ENCODE measurements at regions not wholly inside any gene's neighbourhood (a gene's known extent, or its start where the extent isn't known, plus 50 kb on each side); places are given as distances from the start of the nearest gene placed in this dataset.

DNA sequence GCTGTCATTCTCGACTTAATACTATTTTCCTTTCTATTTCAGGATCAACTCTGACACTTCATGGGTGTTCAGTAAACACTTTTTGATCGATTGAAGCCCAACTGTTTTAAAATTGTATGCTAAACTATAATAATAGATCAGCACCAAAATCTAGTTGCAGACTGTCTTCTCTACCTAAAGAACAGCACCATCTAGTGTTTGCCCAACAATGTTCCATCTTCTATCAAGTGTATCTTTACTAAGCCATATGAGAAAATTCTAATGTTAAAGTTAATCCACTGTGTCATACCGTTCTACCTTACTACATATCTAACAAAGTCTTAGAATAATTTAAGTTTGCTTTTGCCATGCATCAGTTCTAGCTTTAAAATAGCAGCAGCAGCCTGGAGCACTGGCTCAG, 113.0 kb upstream of the PRDX4 start:
- peak; percentile 1 for DNase-seq (ENCODE audit: low spot score)
- ChIA-PET POLR2A (ENCODE audit: low non-redundant PET) (no interaction called here), CTCF (interaction anchor here (0.6 kb wide), 1 partner anchor 121 kb away, joined by 8 read pairs; no protein-coding TSS in a partner anchor)
- TF ChIP-seq, protein P1, sequence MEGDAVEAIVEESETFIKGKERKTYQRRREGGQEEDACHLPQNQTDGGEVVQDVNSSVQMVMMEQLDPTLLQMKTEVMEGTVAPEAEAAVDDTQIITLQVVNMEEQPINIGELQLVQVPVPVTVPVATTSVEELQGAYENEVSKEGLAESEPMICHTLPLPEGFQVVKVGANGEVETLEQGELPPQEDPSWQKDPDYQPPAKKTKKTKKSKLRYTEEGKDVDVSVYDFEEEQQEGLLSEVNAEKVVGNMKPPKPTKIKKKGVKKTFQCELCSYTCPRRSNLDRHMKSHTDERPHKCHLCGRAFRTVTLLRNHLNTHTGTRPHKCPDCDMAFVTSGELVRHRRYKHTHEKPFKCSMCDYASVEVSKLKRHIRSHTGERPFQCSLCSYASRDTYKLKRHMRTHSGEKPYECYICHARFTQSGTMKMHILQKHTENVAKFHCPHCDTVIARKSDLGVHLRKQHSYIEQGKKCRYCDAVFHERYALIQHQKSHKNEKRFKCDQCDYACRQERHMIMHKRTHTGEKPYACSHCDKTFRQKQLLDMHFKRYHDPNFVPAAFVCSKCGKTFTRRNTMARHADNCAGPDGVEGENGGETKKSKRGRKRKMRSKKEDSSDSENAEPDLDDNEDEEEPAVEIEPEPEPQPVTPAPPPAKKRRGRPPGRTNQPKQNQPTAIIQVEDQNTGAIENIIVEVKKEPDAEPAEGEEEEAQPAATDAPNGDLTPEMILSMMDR (conservative IDR thresholded peaks at IDR 0.05; ENCODE audit: low read depth): peak; percentile 32
- H3K27ac ChIP-seq: no peak overlapping the region

DNA sequence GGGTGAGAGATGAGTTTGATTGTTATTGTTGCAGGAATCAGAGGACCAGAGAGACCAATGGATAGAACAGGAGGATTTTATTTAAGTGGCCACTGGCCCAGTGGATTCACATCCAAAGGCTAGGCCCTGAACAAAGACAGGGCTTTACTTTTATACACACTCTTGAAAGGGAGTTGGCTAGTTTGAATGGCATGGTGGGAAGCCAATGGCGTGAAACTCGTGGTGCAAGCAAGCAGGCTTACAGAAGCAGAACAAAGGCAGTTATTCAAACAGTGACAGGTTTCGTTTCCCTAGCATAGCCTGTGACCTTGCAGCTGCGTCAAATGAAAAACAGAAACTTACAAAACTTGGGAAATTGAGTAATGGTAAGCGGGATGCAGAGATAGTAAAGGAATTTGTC, 110.2 kb upstream of the PRDX4 start:
- ChIA-PET POLR2A (ENCODE audit: low non-redundant PET) (no interaction called here), CTCF (no interaction called here)
- TF ChIP-seq, protein P1 (conservative IDR thresholded peaks at IDR 0.05; ENCODE audit: low read depth): no peak
- H3K27ac ChIP-seq: no peak overlapping the region
- no peak for DNase-seq (ENCODE audit: low spot score)

DNA sequence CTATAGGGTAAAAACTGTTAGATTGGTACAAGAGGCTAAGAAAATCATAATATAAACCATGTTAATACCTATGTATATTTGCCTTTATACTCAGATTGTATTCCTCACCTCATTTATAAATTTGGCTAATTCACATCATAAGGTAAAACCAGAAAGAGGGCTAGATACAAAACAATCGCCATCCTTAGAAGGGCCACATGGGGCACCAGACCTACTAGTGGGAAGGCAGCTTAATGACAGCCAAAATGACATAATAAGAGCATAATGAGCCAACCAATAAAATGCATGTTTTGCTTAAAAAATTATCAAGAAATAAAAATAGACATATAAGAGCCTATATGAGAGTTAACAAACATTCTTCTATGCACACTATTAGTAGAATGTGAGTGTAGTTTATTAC, 107.3 kb upstream of the PRDX4 start:
- ChIA-PET POLR2A (ENCODE audit: low non-redundant PET) (no interaction called here), CTCF (interaction anchor here (0.7 kb wide), 1 partner anchor 9 kb away, joined by 4 read pairs; no protein-coding TSS in a partner anchor)
- H3K27ac ChIP-seq: no peak overlapping the region
- TF ChIP-seq, protein P1 (conservative IDR thresholded peaks at IDR 0.05; ENCODE audit: low read depth): no peak
- DNase-seq (ENCODE audit: low spot score): no peak

DNA sequence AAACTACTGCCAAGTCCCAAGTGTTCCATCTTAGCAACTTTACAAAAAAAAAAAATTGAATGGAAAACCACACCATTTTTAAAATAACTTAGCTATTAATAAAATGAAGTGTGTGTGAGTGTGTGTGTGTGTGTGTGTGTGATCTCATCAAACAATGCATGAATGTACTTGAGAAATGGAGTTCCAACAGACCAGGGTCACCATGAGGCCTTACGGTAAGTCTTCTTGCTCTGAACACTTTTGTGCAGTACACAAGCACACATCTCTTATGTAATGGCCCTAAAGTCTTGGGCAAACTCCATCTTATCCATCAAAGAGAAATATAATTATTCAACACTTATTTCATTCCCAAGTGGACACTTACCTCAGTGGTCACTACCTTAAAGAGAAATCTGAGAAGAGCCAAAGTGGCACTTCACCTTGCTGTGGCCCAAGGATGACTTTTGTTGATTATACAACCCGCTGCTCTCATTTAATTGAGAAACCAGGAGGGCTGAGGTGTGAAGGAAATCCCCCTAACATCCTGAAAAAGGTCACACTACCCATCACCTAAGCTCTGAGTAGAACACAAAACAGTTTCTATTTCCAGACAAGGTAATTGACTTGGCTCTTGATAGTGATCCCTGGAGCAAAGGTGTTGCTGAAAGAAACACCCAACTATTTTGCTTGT, 96.5 kb upstream of the PRDX4 start:
- no peak for DNase-seq (ENCODE audit: low spot score)
- H3K27ac ChIP-seq: no peak overlapping the region
- TF ChIP-seq, protein P1 (conservative IDR thresholded peaks at IDR 0.05; ENCODE audit: low read depth): no peak
- ChIA-PET CTCF (no interaction called here), POLR2A (ENCODE audit: low non-redundant PET) (no interaction called here)

DNA sequence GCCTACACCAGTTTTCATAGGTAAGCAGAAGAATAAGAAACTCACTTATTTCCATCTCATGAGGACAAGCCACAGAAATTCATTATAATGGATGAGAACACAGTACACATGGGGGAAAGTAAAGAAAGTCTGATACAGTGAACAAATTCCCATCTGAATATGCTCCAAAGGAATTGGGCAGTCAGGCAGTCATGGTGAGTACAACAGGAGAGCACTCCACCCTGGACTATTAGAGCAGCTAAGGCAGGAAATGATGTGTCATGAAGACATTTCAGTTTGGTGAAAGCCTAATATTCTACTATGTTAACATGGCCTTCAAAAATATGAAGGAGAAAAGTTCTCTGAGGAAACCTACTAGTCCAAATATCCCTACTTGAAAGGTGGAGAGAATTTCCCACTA, 92.0 kb upstream of the PRDX4 start:
- TF ChIP-seq, protein P1 (conservative IDR thresholded peaks at IDR 0.05; ENCODE audit: low read depth): no peak
- POLR2A ChIA-PET (ENCODE audit: low non-redundant PET): no interaction called here
- no peak for DNase-seq (ENCODE audit: low spot score)
- no peak overlapping the region for H3K27ac ChIP-seq
- CTCF ChIA-PET: no interaction called here

DNA sequence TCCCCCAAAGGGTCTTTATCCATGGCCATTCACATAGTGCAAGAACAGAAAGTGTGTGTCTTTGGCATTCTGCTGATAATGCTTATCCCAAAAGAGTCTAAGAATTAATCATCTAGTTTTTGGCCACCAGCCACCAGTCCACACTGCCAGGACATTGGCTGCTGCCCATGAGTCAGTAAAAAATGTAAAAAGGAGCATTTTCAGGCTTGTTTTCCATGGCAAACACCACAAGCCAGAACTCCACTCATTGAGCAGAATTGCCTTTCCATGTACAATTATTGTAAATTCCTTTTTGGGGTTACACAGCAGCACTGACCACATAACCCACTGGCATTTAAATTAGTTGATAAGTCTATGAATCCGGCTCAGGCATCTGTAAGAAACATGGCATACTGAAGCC, 89.2 kb upstream of the PRDX4 start:
- CTCF ChIA-PET: no interaction called here
- no peak for DNase-seq (ENCODE audit: low spot score)
- H3K27ac ChIP-seq: no peak overlapping the region
- POLR2A ChIA-PET (ENCODE audit: low non-redundant PET): no interaction called here
- TF ChIP-seq, protein P1 (conservative IDR thresholded peaks at IDR 0.05; ENCODE audit: low read depth): no peak
